B cell (primary cell): ENCODE measurements at regions not wholly inside any gene's neighbourhood (a gene's known extent, or its start where the extent isn't known, plus 50 kb on each side); places are given as distances from the start of the nearest gene placed in this dataset.

Experiments used
- ATAC-seq: fragments of 200-7000 bp; cut with Tn5 transposase; one replicate; pipeline ENCODE4 v1.10.0; 2021; ENCODE audit warnings: low read depth, mild to moderate bottlenecking, moderate number of reproducible peaks, moderate library complexity
- CTCF ChIA-PET: fragments of 350-600 bp; sonication (Branson Sonifier 250); formaldehyde crosslinking; loops from one replicate; lab custom pipeline; 2021; ENCODE audit warnings: antibody characterized with exemption, inconsistent platforms; lab: Charles Lee
- POLR2A ChIA-PET: fragments of 350-600 bp; sonication (Branson Sonifier 250); formaldehyde crosslinking; loops from one replicate; lab custom pipeline; 2021; ENCODE audit warnings: antibody characterized with exemption; lab: Charles Lee
- DNase-seq: peaks from one replicate; pipeline ENCODE4 v3.0.0; 2013
- H2AFZ ChIP-seq: 2 replicates; pipeline ENCODE4 v1.6.1; 2012; ENCODE audit warnings: mild to moderate bottlenecking, low read depth, low read length; ENCODE audit not compliant: insufficient read depth, poor library complexity, severe bottlenecking
- H3K27ac ChIP-seq, 2 donors: 1 replicate in 1 of 2; 2 replicates in 1 of 2; pipeline ENCODE4 v1.5.1; 2012 to 2013; ENCODE audit warnings: low read length in 2 of 2, mild to moderate bottlenecking in 2 of 2, moderate library complexity in 1 of 2
- H3K27me3 ChIP-seq, 4 experiments: fragments of 200-600 bp in 1 of 4; sonication (generic) in 1 of 4; replicated peaks in 1 of 4; 1 replicate in 2 of 4; 2 replicates in 2 of 4; pipeline versions ENCODE4 v1.6.1 to v1.7.0; 2013 to 2016; ENCODE audit warnings: low read length in 3 of 4, mild to moderate bottlenecking in 2 of 4, mixed read lengths in 1 of 4, moderate library complexity in 1 of 4; ENCODE audit not compliant: insufficient read depth in 4 of 4, control insufficient read depth in 3 of 4; ENCODE audit errors: control extremely low read depth in 1 of 4
- H3K36me3 ChIP-seq, 2 experiments: replicated peaks in 1 of 2; 1 replicate in 1 of 2; 2 replicates in 1 of 2; pipeline versions ENCODE4 v1.6.1 to v1.7.1; 2013; ENCODE audit warnings: low read length in 1 of 2; ENCODE audit not compliant: insufficient read depth in 2 of 2, control insufficient read depth in 1 of 2; ENCODE audit errors: control extremely low read depth in 1 of 2, extremely low read depth in 1 of 2
- H3K4me1 ChIP-seq, 2 donors: fragments of 200-600 bp in 1 of 2; sonication (generic) in 1 of 2; 1 replicate in 1 of 2; 2 replicates in 1 of 2; pipeline versions ENCODE4 v1.5.1 to v1.6.1; 2013 to 2017; ENCODE audit warnings: low read length in 2 of 2; ENCODE audit not compliant: control insufficient read depth in 2 of 2, insufficient read depth in 2 of 2
- H3K4me2 ChIP-seq: replicated peaks from 2 replicates; pipeline ENCODE3; 2012; ENCODE audit warnings: mild to moderate bottlenecking, low read depth, low read length; ENCODE audit not compliant: poor library complexity, severe bottlenecking
- H3K4me3 ChIP-seq, 5 experiments: fragments of 200-600 bp in 1 of 5; sonication (generic) in 1 of 5; 1 replicate in 3 of 5; 2 replicates in 2 of 5; pipeline versions ENCODE4 v1.5.1 to v1.7.0; 2011 to 2016; ENCODE audit warnings: low read length in 4 of 5, mild to moderate bottlenecking in 4 of 5, low read depth in 2 of 5, control low read depth in 1 of 5, moderate library complexity in 1 of 5; ENCODE audit not compliant: insufficient read depth in 1 of 5; ENCODE audit errors: control extremely low read depth in 1 of 5, extremely low read depth in 1 of 5
- H3K79me2 ChIP-seq: fragments of 200-600 bp; sonication (generic); one replicate; pipeline ENCODE4 v1.6.0; 2016; ENCODE audit warnings: low read length; ENCODE audit not compliant: control insufficient read depth, insufficient read depth
- H3K9ac ChIP-seq: fragments of 200-600 bp; sonication (generic); 2 replicates; pipeline ENCODE4 v1.6.1; 2017; ENCODE audit warnings: mild to moderate bottlenecking, low read length, moderate library complexity
- H3K9me3 ChIP-seq, 3 donors: one replicate each; pipeline versions ENCODE4 v1.6.1 to v1.7.1; 2013; ENCODE audit warnings: low read length in 2 of 3; ENCODE audit not compliant: control insufficient read depth in 2 of 3, insufficient read depth in 1 of 3; ENCODE audit errors: control extremely low read depth in 1 of 3
- H4K20me1 ChIP-seq: 2 replicates; pipeline ENCODE4 v1.6.0; 2012; ENCODE audit warnings: mild to moderate bottlenecking, low read length; ENCODE audit not compliant: insufficient read depth, control insufficient read depth, poor library complexity, severe bottlenecking
- H3K27ac Mint-ChIP-seq: one replicate; pipeline ENCODE4 v1.8.0; 2021; ENCODE audit warnings: mixed read lengths
- H3K27me3 Mint-ChIP-seq: one replicate; pipeline ENCODE4 v1.8.0; 2021; ENCODE audit warnings: mixed read lengths
- H3K4me1 Mint-ChIP-seq: one replicate; pipeline ENCODE4 v1.8.0; 2021; ENCODE audit warnings: mixed read lengths
- H3K4me3 Mint-ChIP-seq: one replicate; pipeline ENCODE4 v1.8.0; 2021; ENCODE audit warnings: mixed read lengths
- H3K9me3 Mint-ChIP-seq: one replicate; pipeline ENCODE4 v1.8.0; 2022; ENCODE audit warnings: mixed read lengths; ENCODE audit not compliant: insufficient read depth
- EZH2 ChIP-seq: IDR thresholded peaks from 2 replicates; pipeline ENCODE4 v1.6.1; 2012; ENCODE audit warnings: borderline replicate concordance, low read depth, mild to moderate bottlenecking, moderate library complexity, low read length; ENCODE audit not compliant: insufficient read depth, poor library complexity, severe bottlenecking
- WGBS: methylation state at CpG from one replicate; pipeline ENCODE4 v1.1.5; 2013; ENCODE audit warnings: missing lambda C conversion rate; ENCODE audit not compliant: insufficient coverage; 5-methylcytosine and 5-hydroxymethylcytosine counted together
- intact Hi-C: fragments of 100-400 bp; cut with micrococcal nuclease; formaldehyde crosslinking; loops from one replicate; pipeline ENCODE4 v1.10.0; 2022
- TF ChIP-seq, protein P1 (sequence below): fragments of 200-600 bp; IDR thresholded peaks from one replicate; pipeline ENCODE4 v1.8.0; 2022; ENCODE audit warnings: antibody characterized with exemption, mild to moderate bottlenecking

- H3K4me1 ChIP-seq: no peaks in the 10 kb centered on the region
Measured at GRCh38 chr20:60725311-60725906, 526.7 kb upstream of the CDH4 start.

GRCh38 chr20:60727425-60727824 lies 524.6 kb upstream of the CDH4 start:
- Histone ChIP-seq H3K79me2 (no peaks in the 10 kb centered on the region), H3K27ac (no peak overlapping the region), H2AFZ (no peak overlapping the region), H3K27me3 (no peaks in the 10 kb centered on the region), H3K4me1 (no peaks in the 10 kb centered on the region), H3K4me3 (no peak overlapping the region), H3K36me3 (no peaks in the 10 kb centered on the region), H3K9ac (no peak overlapping the region), H4K20me1 (no peaks in the 10 kb centered on the region), H3K4me2 (no peak overlapping the region), H3K9me3 (peaks cover 0 to 3% (median 3%) of the 10 kb centered on the region in 3 donors)
- H3K4me1 Mint-ChIP-seq: no peaks in the 10 kb centered on the region
- ChIA-PET POLR2A (no interaction called here), CTCF (no interaction called here)
- H3K4me3 Mint-ChIP-seq: no peak overlapping the region
- peaks cover 9% of the 10 kb centered on the region for H3K9me3 Mint-ChIP-seq
- TF ChIP-seq EZH2: no peak
- TF ChIP-seq, protein P1, sequence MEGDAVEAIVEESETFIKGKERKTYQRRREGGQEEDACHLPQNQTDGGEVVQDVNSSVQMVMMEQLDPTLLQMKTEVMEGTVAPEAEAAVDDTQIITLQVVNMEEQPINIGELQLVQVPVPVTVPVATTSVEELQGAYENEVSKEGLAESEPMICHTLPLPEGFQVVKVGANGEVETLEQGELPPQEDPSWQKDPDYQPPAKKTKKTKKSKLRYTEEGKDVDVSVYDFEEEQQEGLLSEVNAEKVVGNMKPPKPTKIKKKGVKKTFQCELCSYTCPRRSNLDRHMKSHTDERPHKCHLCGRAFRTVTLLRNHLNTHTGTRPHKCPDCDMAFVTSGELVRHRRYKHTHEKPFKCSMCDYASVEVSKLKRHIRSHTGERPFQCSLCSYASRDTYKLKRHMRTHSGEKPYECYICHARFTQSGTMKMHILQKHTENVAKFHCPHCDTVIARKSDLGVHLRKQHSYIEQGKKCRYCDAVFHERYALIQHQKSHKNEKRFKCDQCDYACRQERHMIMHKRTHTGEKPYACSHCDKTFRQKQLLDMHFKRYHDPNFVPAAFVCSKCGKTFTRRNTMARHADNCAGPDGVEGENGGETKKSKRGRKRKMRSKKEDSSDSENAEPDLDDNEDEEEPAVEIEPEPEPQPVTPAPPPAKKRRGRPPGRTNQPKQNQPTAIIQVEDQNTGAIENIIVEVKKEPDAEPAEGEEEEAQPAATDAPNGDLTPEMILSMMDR: no peak
- no CpG with 5 or more reads among the region's 1 CpG for WGBS
- no peaks in the 10 kb centered on the region for H3K27me3 Mint-ChIP-seq
- DNase-seq: no peak
- intact Hi-C loops: no loop called here
- ATAC-seq: no peak
- no peak overlapping the region for H3K27ac Mint-ChIP-seq

More at GRCh38 chr20:60725311-60725906, 526.7 kb upstream of the CDH4 start:
- Histone ChIP-seq H3K79me2 (no peaks in the 10 kb centered on the region), H3K27me3 (no peaks in the 10 kb centered on the region), H3K36me3 (no peaks in the 10 kb centered on the region), H3K4me3 (no peak overlapping the region), H3K9me3 (peaks cover 0 to 3% (median 0%) of the 10 kb centered on the region in 3 donors), H3K9ac (no peak overlapping the region), H3K4me2 (no peak overlapping the region), H4K20me1 (no peaks in the 10 kb centered on the region), H3K27ac (no peak overlapping the region), H2AFZ (no peak overlapping the region)
- no peaks in the 10 kb centered on the region for H3K27me3 Mint-ChIP-seq
- ChIA-PET POLR2A (no interaction called here), CTCF (no interaction called here)
- no peaks in the 10 kb centered on the region for H3K4me1 Mint-ChIP-seq
- H3K9me3 Mint-ChIP-seq: peaks cover 6% of the 10 kb centered on the region
- intact Hi-C loops: no loop called here
- H3K27ac Mint-ChIP-seq: no peak overlapping the region
- 71% methylated on average over 4 of the region's 4 CpGs for WGBS
- no peak for TF ChIP-seq EZH2
- TF ChIP-seq, protein P1: no peak
- ATAC-seq: no peak
- H3K4me3 Mint-ChIP-seq: no peak overlapping the region
- no peak for DNase-seq
